Kidney capillary endothelial cell (primary cell): ENCODE measurements at regions not wholly inside any gene's neighbourhood (a gene's known extent, or its start where the extent isn't known, plus 50 kb on each side); places are given as distances from the start of the nearest gene placed in this dataset.
A peak's percentile ranks its signal among the peaks of the same experiment; 100 is the strongest.

ENCODE experiments used
- DNase-seq: peaks from one replicate; pipeline ENCODE4 v3.0.0-alpha.2; 2018; ENCODE audit warnings: low spot score

DNA sequence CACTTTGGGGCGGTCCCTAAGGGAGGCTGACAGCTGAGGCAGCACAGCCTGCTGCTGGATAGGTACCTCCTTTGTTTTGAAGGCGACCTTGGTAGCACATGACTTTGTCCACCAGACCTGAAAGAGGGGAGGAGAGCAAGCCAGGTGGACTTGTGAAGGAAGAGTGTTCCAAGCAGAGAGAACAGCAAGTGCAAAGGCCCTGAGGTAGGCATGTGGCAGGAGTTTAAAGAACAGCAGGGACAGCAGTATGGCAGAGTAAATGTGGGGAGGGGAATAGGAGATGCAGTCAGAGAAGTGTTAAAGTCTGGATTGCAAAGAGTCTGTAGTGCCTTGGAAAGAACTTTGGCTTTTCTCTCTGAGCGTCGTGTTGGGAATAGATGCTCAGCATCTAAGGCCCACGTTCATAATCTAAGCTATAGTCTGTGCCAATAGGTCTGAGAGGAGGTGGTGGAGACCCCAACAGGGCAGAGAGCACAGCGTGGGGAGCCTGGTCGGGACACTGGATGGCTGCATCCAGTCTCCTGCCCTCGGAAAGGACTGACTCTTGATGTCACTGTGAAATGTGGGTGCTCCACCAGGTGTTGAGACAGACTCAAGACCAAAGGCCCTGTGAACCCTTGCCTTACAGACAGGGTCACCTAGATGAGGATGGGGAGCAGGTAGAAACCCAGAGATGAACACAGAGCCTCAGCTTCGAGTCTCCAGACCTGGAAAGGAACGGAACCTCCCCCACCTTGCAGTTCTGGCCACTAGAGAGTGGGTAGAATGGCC lies 242.1 kb upstream of the PWP1 start:
- no peak for DNase-seq

DNA sequence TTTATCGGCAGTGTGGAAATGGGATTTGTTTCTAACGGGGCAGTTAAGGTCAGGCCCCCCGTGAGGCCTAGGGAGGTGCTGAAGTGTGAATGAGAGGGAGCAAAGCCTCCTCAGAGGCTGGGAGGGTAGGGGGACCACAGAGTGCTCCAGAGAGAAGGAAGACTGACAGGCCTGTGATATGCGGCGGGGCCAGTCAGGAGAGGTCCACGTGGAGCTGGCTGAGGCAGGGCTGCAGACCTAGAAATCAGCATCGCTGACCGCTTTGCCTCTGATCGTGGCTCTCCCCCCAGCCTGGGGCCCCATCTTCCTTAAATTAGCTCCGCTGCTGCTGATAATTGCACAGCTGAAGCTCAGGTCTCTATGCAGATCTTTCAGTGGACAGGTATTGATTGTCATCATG lies 240.8 kb upstream of the PWP1 start:
- no peak for DNase-seq

DNA sequence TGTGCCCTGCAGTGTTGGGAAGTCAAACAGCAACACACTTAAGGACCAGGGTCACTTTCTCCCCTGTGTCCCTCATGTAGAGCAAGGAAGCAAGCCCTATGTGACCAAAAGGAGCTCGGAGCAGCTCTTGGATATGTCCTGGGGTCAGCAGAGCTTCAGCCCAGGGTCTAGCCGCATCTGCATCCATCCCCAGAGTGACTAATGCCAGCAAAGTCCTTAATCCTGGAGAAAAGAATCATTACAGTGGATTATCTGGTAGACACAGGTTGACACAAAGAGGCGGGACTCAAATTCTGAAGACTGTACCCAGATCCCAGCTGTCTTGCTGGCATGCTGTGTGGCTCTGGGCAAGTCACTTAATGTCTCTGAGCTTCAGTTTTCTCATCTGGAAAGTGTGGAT lies 239.1 kb upstream of the PWP1 start:
- no peak for DNase-seq

DNA sequence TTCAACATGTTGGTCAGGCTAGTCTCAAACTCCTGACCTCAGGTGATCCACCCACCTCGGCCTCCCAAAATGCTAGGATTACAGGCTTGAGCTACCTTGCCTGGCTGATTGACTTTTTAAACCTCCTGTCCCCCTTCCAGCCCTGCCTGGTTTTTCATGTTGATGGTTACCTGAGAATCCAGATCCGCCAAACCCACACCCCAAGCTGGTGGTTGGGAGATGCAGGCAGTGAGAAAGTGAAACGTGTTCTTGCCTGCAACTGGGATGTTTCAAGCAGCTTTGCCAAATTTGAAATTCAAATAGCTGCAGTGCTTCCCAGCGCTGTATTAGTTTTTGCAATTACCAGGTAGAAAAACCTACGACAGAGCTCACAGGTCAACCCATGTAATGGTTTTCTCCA lies 238.3 kb upstream of the PWP1 start:
- DNase-seq, result no peak

DNA sequence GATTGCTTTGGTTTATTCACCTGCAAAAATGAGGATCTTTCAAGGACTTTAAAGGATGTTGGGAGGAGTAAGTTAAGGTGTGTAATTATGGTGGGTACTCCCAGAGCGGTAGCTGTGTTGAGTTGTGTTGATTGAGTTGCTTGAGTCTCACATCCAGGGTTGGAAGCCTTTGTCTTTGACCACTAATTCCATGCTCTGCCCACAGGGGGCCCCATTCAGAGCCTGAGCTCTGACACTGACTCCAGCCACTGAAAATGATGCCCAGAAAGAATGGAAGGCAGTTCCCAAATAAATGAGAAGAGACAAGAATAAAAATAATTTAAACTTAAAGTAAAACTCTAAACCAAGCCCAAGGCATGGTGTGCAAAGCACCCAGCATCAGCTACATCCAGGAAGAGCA lies 237.4 kb upstream of the PWP1 start:
- DNase-seq, result peak; percentile 30

DNA sequence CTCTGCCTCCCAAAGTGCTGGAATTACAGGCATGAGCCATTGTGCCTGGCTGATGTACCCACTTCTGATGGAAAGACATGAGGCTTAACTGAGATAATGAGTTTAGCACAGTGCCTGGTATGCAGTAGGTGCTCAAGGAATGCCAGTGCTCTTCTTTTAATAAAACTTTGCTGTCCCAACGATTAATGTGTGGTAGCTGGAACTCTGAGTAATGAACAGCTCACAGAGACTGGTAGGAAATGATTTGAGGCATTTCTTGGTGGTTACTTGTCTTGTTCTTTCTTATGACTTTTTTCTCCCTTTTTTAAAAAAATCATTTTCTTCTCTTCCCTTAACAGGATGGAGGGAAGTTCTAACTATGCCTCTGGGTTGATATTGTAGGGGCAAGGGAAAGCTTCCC lies 235.7 kb upstream of the PWP1 start:
- DNase-seq, result peak; percentile 11

DNA sequence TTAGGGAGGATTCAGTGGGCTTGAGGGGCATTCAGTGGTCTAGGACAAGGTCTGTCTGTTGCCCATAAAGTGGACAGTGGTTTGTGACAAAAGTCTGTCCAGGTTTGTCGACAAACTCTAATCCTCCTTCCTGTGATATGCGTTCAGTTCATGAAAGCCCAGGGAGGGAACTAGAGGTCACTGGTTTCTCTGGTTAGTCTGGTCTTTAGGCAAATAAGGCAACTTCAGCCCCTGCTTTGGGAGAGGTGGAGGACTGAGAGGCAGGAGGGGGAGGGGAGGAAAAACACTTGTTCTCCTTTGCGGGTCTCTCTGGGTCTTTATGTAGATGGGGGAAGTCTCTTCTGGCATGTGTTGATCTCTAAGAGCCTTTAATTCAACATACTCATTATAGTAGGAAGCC lies 235.1 kb upstream of the PWP1 start:
- DNase-seq, result no peak

DNA sequence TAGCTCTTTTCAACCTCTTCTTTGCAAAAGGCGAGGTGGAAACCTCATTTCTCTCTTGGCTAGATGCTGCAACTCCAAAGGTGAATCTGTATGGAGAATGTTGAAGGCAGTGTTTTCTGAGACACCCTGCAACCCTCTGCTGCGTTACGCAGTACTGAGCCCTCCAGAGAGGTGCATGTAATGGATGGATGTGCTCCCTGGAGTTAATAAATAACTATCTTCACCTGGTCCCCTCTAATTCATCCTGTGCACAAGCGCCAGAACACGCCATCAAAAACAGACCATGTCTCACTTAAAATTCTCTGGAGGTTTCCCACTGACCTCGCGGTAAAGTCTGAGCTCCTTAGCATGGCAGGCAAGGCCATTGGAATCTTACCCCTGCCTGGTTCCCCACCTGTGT lies 234.4 kb upstream of the PWP1 start:
- no peak for DNase-seq

DNA sequence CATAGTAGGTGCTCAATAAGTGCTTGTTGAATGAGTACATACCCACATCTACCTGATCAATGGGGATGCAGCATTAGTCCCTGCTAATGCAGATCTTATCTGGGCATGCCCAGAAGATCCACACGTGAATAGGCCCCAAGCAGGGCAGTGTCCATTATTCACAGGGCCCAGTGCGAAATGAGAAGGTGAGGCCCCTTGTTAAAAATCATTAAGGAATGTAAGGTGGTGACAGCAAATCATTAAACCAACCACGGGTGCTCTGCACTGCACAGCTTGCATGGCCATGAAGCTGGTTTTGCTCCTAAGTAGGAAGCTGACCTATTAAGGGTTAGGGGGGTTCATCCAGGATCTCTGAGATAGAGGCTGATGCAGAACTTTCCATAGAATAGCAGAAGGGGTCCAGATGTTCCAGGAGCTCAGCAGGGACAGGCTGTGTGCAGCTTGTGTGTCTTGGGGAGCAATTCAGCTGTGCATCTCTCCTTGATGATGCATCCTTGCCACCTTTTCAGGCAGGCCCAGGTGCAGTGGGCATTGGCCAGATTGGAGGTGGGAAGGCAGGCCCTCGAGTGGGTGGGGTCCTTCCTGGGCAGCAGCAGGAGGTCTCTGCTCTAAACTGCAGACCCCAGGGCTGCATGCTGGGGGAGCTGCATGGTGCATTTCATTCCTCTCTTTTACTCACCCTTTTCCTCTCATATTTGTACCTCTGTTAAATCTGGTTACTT lies 231.3 kb upstream of the PWP1 start:
- no peak for DNase-seq

DNA sequence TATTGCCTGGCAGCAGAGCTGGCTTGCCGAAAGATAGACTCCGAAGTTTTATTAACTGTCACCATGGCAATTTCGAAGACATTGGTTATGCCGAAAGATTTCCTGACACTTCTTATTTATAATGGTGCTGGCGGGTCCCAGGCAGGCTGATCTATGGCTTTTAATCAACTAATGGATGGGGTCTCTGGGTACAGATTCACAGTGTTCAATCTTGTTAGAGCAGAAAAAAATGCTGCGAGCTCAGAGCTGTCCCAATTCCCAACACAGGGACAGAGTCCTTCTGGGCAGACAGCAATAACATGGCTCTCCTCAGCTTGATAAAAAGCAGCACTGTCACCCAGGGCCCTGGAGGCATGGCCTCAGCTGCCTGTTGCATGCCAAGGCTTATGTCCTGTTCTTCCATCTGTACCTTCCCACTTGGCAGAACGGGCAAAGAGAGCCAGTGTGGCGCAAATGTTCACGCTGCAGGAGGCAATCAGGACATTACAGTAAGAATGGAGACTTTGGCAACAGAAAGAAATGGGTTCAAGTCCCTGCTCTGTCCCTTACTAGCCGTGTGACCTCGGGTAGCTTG lies 228.2 kb upstream of the PWP1 start:
- no peak for DNase-seq

DNA sequence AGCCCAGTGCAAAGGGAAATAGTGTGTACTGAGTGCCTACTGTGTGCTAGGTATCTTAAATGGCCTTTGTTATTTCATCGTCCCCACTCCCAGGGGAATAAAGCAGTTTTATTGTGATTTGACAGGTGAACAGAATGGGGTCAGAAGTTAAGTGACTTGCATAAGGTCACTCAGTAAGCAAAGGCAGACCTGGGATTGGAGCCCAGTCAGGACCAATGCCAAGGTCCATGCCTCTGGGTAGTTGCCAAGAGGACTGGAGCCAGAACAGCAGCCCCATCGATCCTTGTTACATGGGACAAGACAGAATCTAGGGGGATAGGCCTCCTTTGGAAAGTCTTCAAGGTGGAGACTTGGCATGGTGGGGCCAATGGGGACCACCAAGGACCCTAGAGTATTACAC lies 227.4 kb upstream of the PWP1 start:
- DNase-seq, result no peak

DNA sequence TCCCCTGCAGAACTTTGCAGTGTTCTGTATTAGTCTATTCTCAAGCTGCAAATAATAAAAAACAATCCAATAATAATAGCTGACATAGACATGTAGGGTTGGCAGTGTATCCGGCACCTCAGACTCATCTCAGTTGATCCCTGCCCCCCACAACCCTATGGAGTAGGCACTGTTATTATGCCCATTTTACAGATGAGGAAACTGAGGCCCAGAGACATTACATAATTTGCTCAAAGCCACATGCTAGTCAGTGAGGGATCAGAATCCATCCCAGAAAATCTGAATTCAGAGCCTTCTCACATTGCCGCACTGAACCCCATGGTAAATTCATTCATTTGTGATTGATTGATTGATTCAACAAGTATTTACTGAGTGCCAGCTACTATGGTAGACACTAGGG lies 226.6 kb upstream of the PWP1 start:
- no peak for DNase-seq

DNA sequence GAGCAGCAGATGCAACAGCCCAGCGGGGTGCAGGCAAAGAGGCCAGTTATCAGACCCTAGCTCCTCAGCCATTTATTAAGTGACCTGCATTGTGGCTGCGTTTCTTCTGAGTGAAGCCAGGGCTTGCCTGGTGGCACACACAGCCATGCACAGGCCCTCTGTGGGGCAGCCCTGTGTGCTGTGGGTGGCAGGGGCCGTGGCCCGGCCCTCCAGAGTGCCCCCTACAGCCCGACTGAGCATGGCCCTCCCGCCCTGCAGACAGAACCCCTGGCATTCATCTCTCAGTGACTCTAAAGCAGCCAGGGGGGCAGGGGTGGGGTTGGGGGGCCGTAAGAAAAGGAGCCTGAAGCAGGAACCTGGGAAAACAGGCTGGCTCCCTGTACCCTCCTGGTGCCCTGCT lies 226.0 kb upstream of the PWP1 start:
- no peak for DNase-seq

DNA sequence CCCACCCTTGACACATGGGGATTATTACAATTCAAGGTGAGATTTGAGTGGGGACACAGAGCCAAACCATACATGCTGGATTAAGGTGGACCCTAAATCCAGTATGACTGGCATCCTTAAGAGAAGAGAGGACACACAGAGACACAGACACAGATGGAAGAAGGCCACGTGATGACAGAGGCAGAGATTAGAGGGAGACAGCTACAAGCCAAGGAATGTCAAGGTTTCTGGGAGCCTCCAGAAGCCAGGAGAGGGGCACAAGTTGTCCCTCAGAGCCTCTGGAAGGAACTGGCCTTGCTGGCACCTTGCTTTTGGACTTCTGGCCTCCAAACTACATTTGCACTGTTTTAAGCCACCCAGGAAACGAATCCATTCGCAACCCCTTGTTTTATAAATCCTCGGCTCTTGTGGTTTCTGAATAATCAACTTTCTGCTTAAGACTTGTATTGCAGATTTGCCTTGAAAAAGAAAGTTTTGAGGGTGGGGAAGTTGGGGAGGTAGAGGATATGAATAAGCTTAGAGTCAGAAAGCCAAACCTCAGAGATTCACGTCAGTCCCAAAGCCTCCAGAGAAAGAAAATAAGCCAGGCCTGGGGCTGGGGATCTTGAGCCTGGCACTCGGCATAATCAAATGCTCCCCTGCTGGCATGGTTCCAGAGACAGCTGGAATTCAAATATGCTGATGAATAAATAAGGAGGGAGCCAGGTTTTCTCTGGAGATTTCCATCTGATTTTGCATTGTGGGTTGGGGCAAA lies 224.2 kb upstream of the PWP1 start:
- DNase-seq, result peak; percentile 51

DNA sequence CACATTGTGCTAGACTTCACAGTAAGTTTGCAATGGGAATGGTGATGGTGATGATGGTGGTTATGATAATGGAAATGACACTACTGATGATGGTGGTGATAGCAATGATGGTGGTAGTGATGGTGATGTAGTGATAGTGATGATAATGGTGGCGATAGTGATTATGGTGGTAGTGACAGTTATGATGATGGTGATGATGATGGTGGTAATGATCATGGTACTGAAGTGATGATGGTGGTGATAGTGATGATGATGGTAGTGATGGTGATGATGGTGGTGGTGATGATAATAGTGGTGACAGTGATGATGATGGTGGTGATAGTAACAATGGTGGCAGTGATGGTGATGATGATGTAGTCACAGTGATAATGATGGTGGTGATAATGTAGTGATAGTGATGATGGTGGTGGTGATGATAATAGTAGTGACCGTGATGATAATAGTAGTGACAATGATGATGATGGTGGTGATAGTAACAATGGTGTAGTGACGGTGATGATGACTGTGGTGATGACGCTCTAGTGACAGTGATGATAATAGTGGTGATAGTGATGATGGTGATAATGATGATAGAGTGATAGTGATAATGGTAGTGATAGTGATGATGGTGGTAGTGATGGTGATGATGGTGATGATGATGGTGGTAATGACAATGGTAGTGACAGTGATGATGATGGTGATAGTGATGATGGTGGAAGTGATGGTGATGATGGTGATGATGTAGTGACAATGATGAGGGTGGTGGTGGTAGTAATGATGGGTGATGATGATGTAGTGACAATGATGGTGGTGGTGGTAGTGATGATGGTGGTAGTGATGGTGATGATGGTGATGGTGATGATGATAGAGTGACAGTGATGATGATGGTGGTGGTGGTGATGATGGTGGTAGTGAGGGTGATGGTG lies 222.9 kb upstream of the PWP1 start:
- DNase-seq, result no peak

DNA sequence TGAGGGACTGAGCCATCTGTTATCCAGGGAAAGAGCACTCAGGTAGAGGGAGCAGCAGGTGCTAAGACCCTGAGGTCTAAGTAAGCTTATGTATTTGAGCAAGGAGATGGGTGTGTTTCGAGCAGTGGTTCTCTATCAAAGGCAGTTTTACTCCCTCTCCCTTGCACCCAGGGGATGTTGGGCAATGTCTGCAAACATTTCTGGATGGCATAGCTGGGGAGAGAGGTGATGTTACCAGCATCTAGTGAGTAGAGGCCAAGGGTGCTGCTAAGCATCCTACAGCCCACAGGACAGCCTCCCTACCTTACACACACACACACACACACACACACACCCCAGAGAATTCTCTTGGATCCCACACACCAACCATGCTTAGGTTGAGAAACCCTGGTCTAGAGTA lies 221.0 kb upstream of the PWP1 start:
- DNase-seq, result no peak

DNA sequence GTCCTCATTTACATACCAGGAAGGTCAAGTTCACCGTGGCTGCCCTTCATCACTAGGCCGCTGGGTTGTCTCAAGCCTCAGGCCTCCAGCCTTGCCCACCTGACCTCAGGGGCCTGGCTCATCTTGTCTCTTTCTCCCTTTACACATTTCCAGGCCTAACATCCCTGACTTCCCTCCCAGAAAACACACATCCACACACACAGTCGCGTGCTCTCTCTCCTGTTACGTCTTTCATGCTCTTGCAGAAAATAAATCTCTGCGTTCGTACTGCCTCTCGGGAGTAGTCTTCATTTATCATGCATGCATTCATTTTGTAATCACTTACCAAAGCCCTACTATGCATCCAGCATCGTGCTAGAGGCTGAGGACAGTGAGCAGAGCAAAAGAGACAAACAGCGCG lies 220.0 kb upstream of the PWP1 start:
- no peak for DNase-seq

DNA sequence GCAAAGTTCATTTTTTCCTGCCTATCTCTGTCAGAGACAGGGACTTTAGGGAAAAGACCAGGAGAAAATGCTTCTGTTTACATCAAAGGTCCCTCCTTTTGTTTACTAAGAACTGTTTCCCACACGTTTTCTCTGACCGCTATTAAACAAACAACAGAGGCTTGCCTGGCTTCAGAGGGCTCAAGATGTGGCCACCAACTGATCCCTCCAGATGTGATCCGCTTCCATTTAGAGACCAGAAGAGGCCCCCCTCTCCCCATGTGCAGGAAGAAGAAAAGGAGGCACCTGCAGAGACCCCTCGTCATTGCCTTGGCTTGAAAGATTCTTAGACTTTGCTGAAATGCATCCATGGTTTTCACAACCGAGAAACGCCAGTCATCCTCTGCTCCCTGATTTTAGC lies 217.9 kb upstream of the PWP1 start:
- DNase-seq, result no peak

DNA sequence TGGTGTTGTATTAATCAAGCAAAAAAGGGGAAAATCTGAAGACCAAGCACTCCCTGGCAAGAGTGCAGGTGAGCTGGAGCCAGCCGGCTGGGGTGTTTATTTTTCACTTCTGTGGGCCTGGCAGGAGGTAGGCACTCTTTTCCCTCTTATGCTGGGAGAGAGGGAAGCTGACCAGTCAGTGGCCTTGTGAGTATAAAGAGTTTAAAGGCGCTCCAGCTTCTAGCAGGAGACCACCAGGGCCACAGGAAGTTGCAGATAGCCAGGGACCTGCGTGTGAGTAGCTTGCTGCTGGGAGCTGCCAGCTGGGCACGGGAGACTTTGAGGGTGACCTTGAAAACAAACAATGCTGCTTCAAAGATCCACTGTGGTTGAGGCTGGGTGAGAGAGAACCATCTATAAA lies 217.4 kb upstream of the PWP1 start:
- no peak for DNase-seq

DNA sequence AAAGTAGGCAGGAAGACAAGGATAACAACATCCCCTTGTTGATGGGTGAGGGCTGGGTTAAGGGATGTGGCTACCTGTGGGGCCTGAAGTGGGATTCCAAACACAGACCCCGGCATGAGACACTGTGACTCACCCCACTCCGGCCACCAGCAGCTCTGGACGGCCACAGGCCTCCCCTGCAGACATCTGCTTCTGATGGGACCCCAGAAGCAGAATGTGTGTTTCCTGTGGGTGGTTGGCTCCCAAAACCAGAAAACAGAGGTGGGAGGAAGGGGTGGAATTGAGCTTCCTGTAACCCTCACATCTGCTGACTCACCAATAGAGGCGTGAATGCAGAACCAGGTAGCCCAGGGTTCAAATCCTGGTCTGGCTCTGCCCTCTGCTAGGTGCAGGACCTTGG lies 216.6 kb upstream of the PWP1 start:
- no peak for DNase-seq

DNA sequence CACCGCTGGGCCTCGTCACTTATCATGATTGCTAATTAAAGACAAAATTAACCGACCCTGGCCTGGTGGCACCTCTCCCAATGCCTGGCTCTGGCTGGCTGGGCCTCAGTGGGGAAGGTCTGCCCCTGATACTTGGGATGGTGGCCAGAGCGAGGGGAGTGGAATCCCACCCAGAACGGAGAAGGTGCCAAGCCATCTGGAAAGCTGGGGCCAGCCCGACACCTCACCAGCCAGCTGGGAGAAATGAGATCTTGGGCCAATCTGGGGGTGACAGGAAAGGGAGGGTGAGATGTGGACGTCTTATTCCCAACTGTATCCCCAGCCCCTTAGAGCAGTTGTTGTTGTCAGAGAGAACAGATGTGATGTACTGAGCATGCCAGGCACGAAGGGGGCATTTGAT lies 215.0 kb upstream of the PWP1 start:
- no peak for DNase-seq

DNA sequence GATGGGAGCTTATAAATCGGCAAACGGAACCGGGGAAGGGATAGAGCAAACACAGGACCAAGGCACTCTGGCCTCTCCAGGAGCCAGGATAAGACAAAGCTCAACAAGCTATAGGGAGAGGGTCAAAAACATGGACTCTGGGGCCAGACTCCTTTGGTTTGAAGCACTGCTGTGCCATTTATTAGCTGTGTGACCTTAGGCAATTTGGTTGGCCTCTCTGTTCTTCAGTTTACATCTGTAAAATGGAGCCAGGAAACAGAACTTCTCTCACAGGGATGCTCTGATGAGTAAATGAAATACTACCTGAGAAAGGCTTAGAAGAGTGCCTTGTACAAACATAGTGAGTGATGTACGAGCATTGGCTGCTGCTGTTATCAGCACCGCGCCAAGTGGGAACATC lies 213.3 kb upstream of the PWP1 start:
- no peak for DNase-seq
